GM23338 (cell line): ENCODE measurements at regions not wholly inside any gene's neighbourhood (a gene's known extent, or its start where the extent isn't known, plus 50 kb on each side); places are given as distances from the start of the nearest gene placed in this dataset.

Source experiments
- ATAC-seq: fragments of 200-7000 bp; cut with Tn5 transposase; 3 replicates; pipeline ENCODE4 v1.9.1; 2020
- DNase-seq: peaks from one replicate; pipeline ENCODE4 v3.0.0-alpha.2; 2015; ENCODE audit warnings: low spot score
- H2AFZ ChIP-seq: fragments of 200-600 bp; sonication (generic); 2 replicates; pipeline ENCODE4 v1.8.0; 2016; ENCODE audit warnings: antibody characterized with exemption, mild to moderate bottlenecking, moderate library complexity
- H3F3A ChIP-seq: fragments of 200-600 bp; sonication (generic); replicated peaks from 2 replicates; pipeline ENCODE4 v1.8.0; 2017; ENCODE audit warnings: antibody characterized with exemption, mixed run types, low read depth
- H3K27ac ChIP-seq: fragments of 200-600 bp; sonication (generic); 2 replicates; pipeline ENCODE4 v1.6.1; 2016; ENCODE audit warnings: low read depth
- H3K27me3 ChIP-seq: fragments of 200-600 bp; sonication (generic); 2 replicates; pipeline ENCODE4 v1.8.0; 2016; ENCODE audit warnings: mild to moderate bottlenecking, mixed run types, moderate library complexity; ENCODE audit not compliant: insufficient read depth
- H3K36me3 ChIP-seq: fragments of 200-600 bp; sonication (generic); 2 replicates; pipeline ENCODE4 v1.8.0; 2016; ENCODE audit warnings: mild to moderate bottlenecking; ENCODE audit not compliant: insufficient read depth
- H3K4me1 ChIP-seq: fragments of 200-600 bp; sonication (generic); 2 replicates; pipeline ENCODE4 v1.8.0; 2016; ENCODE audit warnings: mild to moderate bottlenecking, moderate library complexity; ENCODE audit not compliant: insufficient read depth
- H3K4me2 ChIP-seq: fragments of 200-600 bp; sonication (generic); 2 replicates; pipeline ENCODE4 v1.7.1; 2017; ENCODE audit warnings: mixed run types
- H3K4me3 ChIP-seq: fragments of 200-600 bp; sonication (generic); 2 replicates; pipeline ENCODE4 v1.6.1; 2016; ENCODE audit warnings: mixed run types
- H3K79me2 ChIP-seq: fragments of 200-600 bp; sonication (generic); replicated peaks from 2 replicates; pipeline ENCODE4 v1.8.0; 2017; ENCODE audit warnings: mild to moderate bottlenecking; ENCODE audit not compliant: insufficient read depth
- H3K9me2 ChIP-seq: fragments of 200-600 bp; sonication (generic); 2 replicates; pipeline ENCODE4 v1.8.0; 2017; ENCODE audit not compliant: insufficient read depth
- H4K20me1 ChIP-seq: fragments of 200-600 bp; sonication (generic); replicated peaks from 2 replicates; pipeline ENCODE4 v1.8.0; 2017; ENCODE audit warnings: mild to moderate bottlenecking; ENCODE audit not compliant: insufficient read depth
- H3K27ac Mint-ChIP-seq: 2 replicates; pipeline ENCODE4 v1.8.0; 2020; ENCODE audit warnings: inconsistent platforms, mild to moderate bottlenecking, moderate library complexity, mixed read lengths
- H3K27me3 Mint-ChIP-seq: 3 replicates; pipeline ENCODE4 v1.8.0; 2022; ENCODE audit warnings: low read depth, mild to moderate bottlenecking, moderate library complexity, mixed read lengths, inconsistent platforms; ENCODE audit not compliant: insufficient read depth, poor library complexity
- H3K36me3 Mint-ChIP-seq: 3 replicates; pipeline ENCODE4 v1.8.0; 2021; ENCODE audit warnings: low read depth, mild to moderate bottlenecking, inconsistent platforms, moderate library complexity, mixed read lengths
- H3K4me1 Mint-ChIP-seq: 3 replicates; pipeline ENCODE4 v1.8.0; 2020; ENCODE audit warnings: mild to moderate bottlenecking, inconsistent platforms, mixed read lengths
- H3K4me3 Mint-ChIP-seq: 3 replicates; pipeline ENCODE4 v1.8.0; 2021; ENCODE audit warnings: moderate library complexity, mild to moderate bottlenecking, inconsistent platforms, mixed read lengths
- H3K9me3 Mint-ChIP-seq: 3 replicates; pipeline ENCODE4 v1.8.0; 2020; ENCODE audit warnings: moderate library complexity, mild to moderate bottlenecking, inconsistent platforms, mixed read lengths
- EZH2 ChIP-seq: fragments of 200-600 bp; sonication (generic); IDR thresholded peaks from one replicate; pipeline ENCODE4 v1.8.0; 2017; ENCODE audit warnings: antibody characterized with exemption, mild to moderate bottlenecking, low read depth; ENCODE audit not compliant: unreplicated experiment
- JUNB ChIP-seq: IDR thresholded peaks from one replicate; pipeline ENCODE4 v1.6.1; 2016; ENCODE audit warnings: antibody characterized with exemption; ENCODE audit not compliant: unreplicated experiment
- NANOG ChIP-seq: IDR thresholded peaks from 2 replicates; pipeline ENCODE4 v1.6.1; 2016; ENCODE audit warnings: antibody characterized with exemption, borderline replicate concordance
- POLR2AphosphoS5 ChIP-seq: IDR thresholded peaks from 2 replicates; pipeline ENCODE4 v1.6.1; 2016; ENCODE audit warnings: antibody characterized with exemption, low read depth
- STAT1 ChIP-seq: IDR thresholded peaks from one replicate; pipeline ENCODE4 v1.6.1; 2016; ENCODE audit warnings: antibody characterized with exemption; ENCODE audit not compliant: unreplicated experiment
- ZNF114 ChIP-seq: fragments of 250-450 bp; sonication (Bioruptor Pico); IDR thresholded peaks from 2 replicates; pipeline ENCODE4 v1.5.0; 2020; ENCODE audit warnings: mild to moderate bottlenecking, moderate library complexity
- ZNF331 ChIP-seq: fragments of 250-450 bp; sonication (Bioruptor Pico); IDR thresholded peaks from 2 replicates; pipeline ENCODE4 v1.5.0; 2020; ENCODE audit warnings: low read depth, mild to moderate bottlenecking, moderate library complexity
- TF ChIP-seq, protein P1 (sequence below): IDR thresholded peaks from 2 replicates; pipeline ENCODE4 v1.6.1; 2016; ENCODE audit warnings: antibody characterized with exemption
- TF ChIP-seq, protein P2 (sequence below): IDR thresholded peaks from one replicate; pipeline ENCODE4 v1.6.1; 2018; ENCODE audit warnings: antibody characterized with exemption; ENCODE audit not compliant: unreplicated experiment
- TF ChIP-seq, protein P3 (sequence below), 2 experiments: fragments of 200-600 bp in 1 of 2; sonication (generic) in 1 of 2; conservative IDR thresholded peaks; 2 replicates each; pipeline versions ENCODE4 v1.5.1 to v1.6.1; 2016 to 2017; ENCODE audit warnings: antibody characterized with exemption in 2 of 2, low read depth in 2 of 2, mild to moderate bottlenecking in 2 of 2, moderate library complexity in 1 of 2

DNA sequence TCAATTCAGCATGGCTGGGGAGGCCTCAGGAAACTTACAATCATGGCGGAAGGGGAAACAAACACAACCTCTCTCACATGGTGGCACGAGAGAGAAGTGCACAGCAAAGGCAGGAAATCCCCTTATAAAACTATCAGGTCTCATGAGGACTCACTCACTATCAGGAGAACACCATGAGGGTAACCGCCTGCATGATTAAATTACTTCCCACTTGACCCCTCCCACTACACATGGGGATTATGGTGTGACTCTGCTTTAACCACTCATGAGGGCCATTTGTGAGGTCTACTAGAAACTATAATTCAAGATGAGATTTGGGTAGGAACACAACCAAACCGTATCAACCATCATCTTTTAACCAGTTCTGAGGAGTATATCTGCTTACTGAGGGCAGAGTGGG lies 387.4 kb upstream of the NFIA start (continued):
- TF ChIP-seq, protein P1, sequence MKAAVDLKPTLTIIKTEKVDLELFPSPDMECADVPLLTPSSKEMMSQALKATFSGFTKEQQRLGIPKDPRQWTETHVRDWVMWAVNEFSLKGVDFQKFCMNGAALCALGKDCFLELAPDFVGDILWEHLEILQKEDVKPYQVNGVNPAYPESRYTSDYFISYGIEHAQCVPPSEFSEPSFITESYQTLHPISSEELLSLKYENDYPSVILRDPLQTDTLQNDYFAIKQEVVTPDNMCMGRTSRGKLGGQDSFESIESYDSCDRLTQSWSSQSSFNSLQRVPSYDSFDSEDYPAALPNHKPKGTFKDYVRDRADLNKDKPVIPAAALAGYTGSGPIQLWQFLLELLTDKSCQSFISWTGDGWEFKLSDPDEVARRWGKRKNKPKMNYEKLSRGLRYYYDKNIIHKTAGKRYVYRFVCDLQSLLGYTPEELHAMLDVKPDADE: no peak
- TF ChIP-seq JUNB: no peak
- TF ChIP-seq POLR2AphosphoS5: no peak
- TF ChIP-seq ZNF114 (CRISPR knock-in tag): no peak
- TF ChIP-seq NANOG: no peak
- TF ChIP-seq STAT1: no peak
- TF ChIP-seq EZH2: no peak
- TF ChIP-seq, protein P2, sequence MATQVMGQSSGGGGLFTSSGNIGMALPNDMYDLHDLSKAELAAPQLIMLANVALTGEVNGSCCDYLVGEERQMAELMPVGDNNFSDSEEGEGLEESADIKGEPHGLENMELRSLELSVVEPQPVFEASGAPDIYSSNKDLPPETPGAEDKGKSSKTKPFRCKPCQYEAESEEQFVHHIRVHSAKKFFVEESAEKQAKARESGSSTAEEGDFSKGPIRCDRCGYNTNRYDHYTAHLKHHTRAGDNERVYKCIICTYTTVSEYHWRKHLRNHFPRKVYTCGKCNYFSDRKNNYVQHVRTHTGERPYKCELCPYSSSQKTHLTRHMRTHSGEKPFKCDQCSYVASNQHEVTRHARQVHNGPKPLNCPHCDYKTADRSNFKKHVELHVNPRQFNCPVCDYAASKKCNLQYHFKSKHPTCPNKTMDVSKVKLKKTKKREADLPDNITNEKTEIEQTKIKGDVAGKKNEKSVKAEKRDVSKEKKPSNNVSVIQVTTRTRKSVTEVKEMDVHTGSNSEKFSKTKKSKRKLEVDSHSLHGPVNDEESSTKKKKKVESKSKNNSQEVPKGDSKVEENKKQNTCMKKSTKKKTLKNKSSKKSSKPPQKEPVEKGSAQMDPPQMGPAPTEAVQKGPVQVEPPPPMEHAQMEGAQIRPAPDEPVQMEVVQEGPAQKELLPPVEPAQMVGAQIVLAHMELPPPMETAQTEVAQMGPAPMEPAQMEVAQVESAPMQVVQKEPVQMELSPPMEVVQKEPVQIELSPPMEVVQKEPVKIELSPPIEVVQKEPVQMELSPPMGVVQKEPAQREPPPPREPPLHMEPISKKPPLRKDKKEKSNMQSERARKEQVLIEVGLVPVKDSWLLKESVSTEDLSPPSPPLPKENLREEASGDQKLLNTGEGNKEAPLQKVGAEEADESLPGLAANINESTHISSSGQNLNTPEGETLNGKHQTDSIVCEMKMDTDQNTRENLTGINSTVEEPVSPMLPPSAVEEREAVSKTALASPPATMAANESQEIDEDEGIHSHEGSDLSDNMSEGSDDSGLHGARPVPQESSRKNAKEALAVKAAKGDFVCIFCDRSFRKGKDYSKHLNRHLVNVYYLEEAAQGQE: no peak
- no peak for TF ChIP-seq ZNF331 (CRISPR knock-in tag)

DNA sequence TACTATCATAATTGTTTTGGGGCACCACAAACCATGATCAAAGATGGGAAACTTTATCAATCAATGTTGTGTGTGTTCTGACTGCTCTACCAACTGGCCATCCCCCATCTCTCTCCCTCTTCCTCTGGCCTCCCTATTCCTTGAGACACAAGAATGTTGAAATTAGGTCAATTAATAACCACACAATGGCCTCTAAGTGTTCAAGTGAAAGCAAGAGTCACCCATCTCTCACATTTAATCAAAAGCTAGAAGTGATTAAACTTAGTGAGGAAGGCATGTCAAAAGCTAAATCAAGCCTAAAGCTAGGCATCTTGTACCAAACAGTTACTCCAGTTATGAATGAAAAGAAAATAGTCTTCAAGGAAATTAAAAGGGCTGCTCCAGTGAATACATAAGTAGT lies 390.3 kb upstream of the NFIA start:
- H3K4me1 Mint-ChIP-seq: no peaks in the 10 kb centered on the region
- H3K27ac Mint-ChIP-seq: no peak overlapping the region
- Histone ChIP-seq H3K9me2 (peaks cover 16% of the 10 kb centered on the region), H3K79me2 (no peaks in the 10 kb centered on the region), H3F3A (no peaks in the 10 kb centered on the region), H3K4me2 (no peak overlapping the region), H2AFZ (no peak overlapping the region), H3K4me3 (no peak overlapping the region), H3K36me3 (no peaks in the 10 kb centered on the region), H3K4me1 (no peaks in the 10 kb centered on the region), H3K27ac (no peak overlapping the region), H3K27me3 (no peaks in the 10 kb centered on the region), H4K20me1 (no peaks in the 10 kb centered on the region)
- no peak for DNase-seq
- H3K27me3 Mint-ChIP-seq: peaks cover 2% of the 10 kb centered on the region
- no peak overlapping the region for H3K4me3 Mint-ChIP-seq
- peaks cover 21% of the 10 kb centered on the region for H3K9me3 Mint-ChIP-seq
- ATAC-seq: no peak
- H3K36me3 Mint-ChIP-seq: 0 out of 3 replicates have a peak, but pooled peaks cover 7% of the 10 kb centered on the region
- TF ChIP-seq, protein P3, sequence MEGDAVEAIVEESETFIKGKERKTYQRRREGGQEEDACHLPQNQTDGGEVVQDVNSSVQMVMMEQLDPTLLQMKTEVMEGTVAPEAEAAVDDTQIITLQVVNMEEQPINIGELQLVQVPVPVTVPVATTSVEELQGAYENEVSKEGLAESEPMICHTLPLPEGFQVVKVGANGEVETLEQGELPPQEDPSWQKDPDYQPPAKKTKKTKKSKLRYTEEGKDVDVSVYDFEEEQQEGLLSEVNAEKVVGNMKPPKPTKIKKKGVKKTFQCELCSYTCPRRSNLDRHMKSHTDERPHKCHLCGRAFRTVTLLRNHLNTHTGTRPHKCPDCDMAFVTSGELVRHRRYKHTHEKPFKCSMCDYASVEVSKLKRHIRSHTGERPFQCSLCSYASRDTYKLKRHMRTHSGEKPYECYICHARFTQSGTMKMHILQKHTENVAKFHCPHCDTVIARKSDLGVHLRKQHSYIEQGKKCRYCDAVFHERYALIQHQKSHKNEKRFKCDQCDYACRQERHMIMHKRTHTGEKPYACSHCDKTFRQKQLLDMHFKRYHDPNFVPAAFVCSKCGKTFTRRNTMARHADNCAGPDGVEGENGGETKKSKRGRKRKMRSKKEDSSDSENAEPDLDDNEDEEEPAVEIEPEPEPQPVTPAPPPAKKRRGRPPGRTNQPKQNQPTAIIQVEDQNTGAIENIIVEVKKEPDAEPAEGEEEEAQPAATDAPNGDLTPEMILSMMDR (conservative IDR thresholded peaks at IDR 0.05; ENCODE audit: low read depth in 2 of 2): no peak
- TF ChIP-seq, protein P2: no peak
